CD14-positive monocyte (primary cell): ENCODE measurements at regions not wholly inside any gene's neighbourhood (a gene's known extent, or its start where the extent isn't known, plus 50 kb on each side); places are given as distances from the start of the nearest gene placed in this dataset.

ENCODE experiments used
- DNase-seq, 3 donors: peaks; one replicate each; pipeline ENCODE4 v3.0.0-alpha.2; 2011 to 2022
- H2AFZ ChIP-seq: 2 replicates; pipeline ENCODE4 v1.6.0; 2012; ENCODE audit warnings: mild to moderate bottlenecking, low read depth, low read length, inconsistent platforms; ENCODE audit not compliant: insufficient read depth, poor library complexity, severe bottlenecking
- H3K27ac ChIP-seq, 2 donors: 1 replicate in 1 of 2; 2 replicates in 1 of 2; pipeline ENCODE4 v1.5.1; 2012 to 2013; ENCODE audit warnings: low read length in 2 of 2, control low read depth in 1 of 2, inconsistent platforms in 1 of 2, low read depth in 1 of 2, mild to moderate bottlenecking in 1 of 2
- H3K27me3 ChIP-seq, 2 donors: one replicate each; pipeline versions ENCODE4 v1.6.0 to v1.6.1; 2011 to 2013; ENCODE audit warnings: low read length in 2 of 2; ENCODE audit not compliant: control insufficient read depth in 2 of 2, insufficient read depth in 2 of 2
- H3K36me3 ChIP-seq, 2 donors: replicated peaks in 1 of 2; 1 replicate in 1 of 2; 2 replicates in 1 of 2; pipeline versions ENCODE4 v1.5.1 to v1.6.1; 2012 to 2013; ENCODE audit warnings: low read length in 2 of 2, control low read depth in 1 of 2, inconsistent platforms in 1 of 2, mild to moderate bottlenecking in 1 of 2; ENCODE audit not compliant: insufficient read depth in 2 of 2, control insufficient read depth in 1 of 2
- H3K4me1 ChIP-seq, 2 donors: 1 replicate in 1 of 2; 2 replicates in 1 of 2; pipeline versions ENCODE4 v1.5.1 to v1.6.1; 2012 to 2013; ENCODE audit warnings: low read length in 2 of 2, control low read depth in 1 of 2, inconsistent platforms in 1 of 2, mild to moderate bottlenecking in 1 of 2, moderate library complexity in 1 of 2; ENCODE audit not compliant: insufficient read depth in 2 of 2, control insufficient read depth in 1 of 2
- H3K4me2 ChIP-seq: replicated peaks from 2 replicates; pipeline ENCODE3; 2012; ENCODE audit warnings: low read length, moderate library complexity, mild to moderate bottlenecking; ENCODE audit not compliant: poor library complexity, severe bottlenecking; ENCODE audit errors: extremely low read depth
- H3K4me3 ChIP-seq, 3 experiments: fragments of 200-600 bp in 1 of 3; sonication (generic) in 1 of 3; replicated peaks in 1 of 3; 1 replicate in 2 of 3; 2 replicates in 1 of 3; pipeline ENCODE4 v1.5.1; 2011 to 2013; ENCODE audit warnings: low read length in 3 of 3, mild to moderate bottlenecking in 3 of 3, control low read depth in 2 of 3, low read depth in 2 of 3, inconsistent platforms in 1 of 3, moderate library complexity in 1 of 3
- H3K79me2 ChIP-seq: 2 replicates; pipeline ENCODE4 v1.6.0; 2012; ENCODE audit warnings: mild to moderate bottlenecking, control low read depth, inconsistent platforms, low read length, moderate library complexity; ENCODE audit not compliant: insufficient read depth
- H3K9ac ChIP-seq: 2 replicates; pipeline ENCODE4 v1.6.0; 2017; ENCODE audit warnings: low read length, mild to moderate bottlenecking; ENCODE audit not compliant: insufficient read depth, poor library complexity, severe bottlenecking
- H3K9me3 ChIP-seq, 2 donors: replicated peaks in 1 of 2; 1 replicate in 1 of 2; 2 replicates in 1 of 2; pipeline versions ENCODE4 v1.5.1 to v1.6.1; 2012 to 2013; ENCODE audit warnings: low read length in 2 of 2, control low read depth in 1 of 2; ENCODE audit not compliant: control insufficient read depth in 1 of 2, insufficient read depth in 1 of 2
- H4K20me1 ChIP-seq: 2 replicates; pipeline ENCODE4 v1.6.0; 2012; ENCODE audit warnings: mild to moderate bottlenecking, low read length, control low read depth, moderate library complexity; ENCODE audit not compliant: insufficient read depth
- H3K27ac Mint-ChIP-seq, 7 donors: one replicate each; pipeline ENCODE4 v1.8.0; 2020; ENCODE audit warnings: mild to moderate bottlenecking in 7 of 7, mixed read lengths in 7 of 7, moderate library complexity in 6 of 7, inconsistent platforms in 2 of 7
- H3K27me3 Mint-ChIP-seq, 3 donors: one replicate each; pipeline ENCODE4 v1.8.0; 2021 to 2022; ENCODE audit warnings: low read depth in 3 of 3, mild to moderate bottlenecking in 3 of 3, mixed read lengths in 3 of 3, moderate library complexity in 3 of 3, inconsistent platforms in 1 of 3
- H3K36me3 Mint-ChIP-seq, 2 donors: one replicate each; pipeline ENCODE4 v1.8.0; 2020; ENCODE audit warnings: mixed read lengths in 2 of 2, inconsistent platforms in 1 of 2, mild to moderate bottlenecking in 1 of 2
- H3K4me1 Mint-ChIP-seq: one replicate; pipeline ENCODE4 v1.8.0; 2020; ENCODE audit warnings: mild to moderate bottlenecking, mixed read lengths
- H3K4me3 Mint-ChIP-seq, 2 donors: one replicate each; pipeline ENCODE4 v1.8.0; 2020; ENCODE audit warnings: mild to moderate bottlenecking in 2 of 2, mixed read lengths in 2 of 2, moderate library complexity in 1 of 2
- H3K9me3 Mint-ChIP-seq, 7 donors: one replicate each; pipeline ENCODE4 v1.8.0; 2020 to 2022; ENCODE audit warnings: mixed read lengths in 7 of 7, mild to moderate bottlenecking in 6 of 7, moderate library complexity in 6 of 7, inconsistent platforms in 2 of 7
- WGBS: methylation state at CpG from one replicate; pipeline ENCODE4 v1.1.5; 2013; ENCODE audit warnings: missing lambda C conversion rate; ENCODE audit not compliant: insufficient coverage; 5-methylcytosine and 5-hydroxymethylcytosine counted together
- intact Hi-C, 2 donors: fragments of 100-400 bp; cut with micrococcal nuclease; formaldehyde crosslinking; loops; one replicate each; pipeline versions ENCODE4 v1.15.0 to v1.15.1; 2023
- TF ChIP-seq, protein P1 (sequence below): fragments of 200-600 bp; IDR thresholded peaks from one replicate; pipeline ENCODE4 v1.8.0; 2022; ENCODE audit warnings: antibody characterized with exemption, mild to moderate bottlenecking

DNA sequence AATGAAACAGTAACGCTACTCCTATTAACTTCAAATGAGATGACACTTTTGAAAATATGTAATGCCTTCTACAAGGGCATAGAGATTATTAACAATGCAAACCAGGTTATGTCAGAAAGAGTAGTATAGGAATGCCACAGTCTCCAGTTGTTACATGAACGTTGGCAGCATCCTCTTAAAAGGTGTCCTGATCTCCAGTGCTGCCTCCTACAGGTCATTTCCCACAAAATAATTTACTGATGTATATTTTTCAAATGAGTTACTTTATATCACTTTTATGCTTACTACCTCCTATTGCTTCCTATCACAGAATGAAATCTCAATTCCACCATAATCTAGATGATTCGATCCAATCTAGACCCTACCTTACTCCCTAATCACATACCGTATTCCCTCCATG is 195.2 kb upstream of the EPHA5 start:
- intact Hi-C loops, result no loop called here
- Histone ChIP-seq H3K27ac (no peak overlapping the region), H3K4me1 (no peaks in the 10 kb centered on the region), H2AFZ (no peak overlapping the region), H3K4me3 (no peak overlapping the region), H3K36me3 (no peaks in the 10 kb centered on the region), H3K79me2 (no peaks in the 10 kb centered on the region), H4K20me1 (no peaks in the 10 kb centered on the region), H3K27me3 (no peaks in the 10 kb centered on the region), H3K9me3 (no peaks in the 10 kb centered on the region), H3K4me2 (no peak overlapping the region), H3K9ac (no peak overlapping the region)
- TF ChIP-seq, protein P1, sequence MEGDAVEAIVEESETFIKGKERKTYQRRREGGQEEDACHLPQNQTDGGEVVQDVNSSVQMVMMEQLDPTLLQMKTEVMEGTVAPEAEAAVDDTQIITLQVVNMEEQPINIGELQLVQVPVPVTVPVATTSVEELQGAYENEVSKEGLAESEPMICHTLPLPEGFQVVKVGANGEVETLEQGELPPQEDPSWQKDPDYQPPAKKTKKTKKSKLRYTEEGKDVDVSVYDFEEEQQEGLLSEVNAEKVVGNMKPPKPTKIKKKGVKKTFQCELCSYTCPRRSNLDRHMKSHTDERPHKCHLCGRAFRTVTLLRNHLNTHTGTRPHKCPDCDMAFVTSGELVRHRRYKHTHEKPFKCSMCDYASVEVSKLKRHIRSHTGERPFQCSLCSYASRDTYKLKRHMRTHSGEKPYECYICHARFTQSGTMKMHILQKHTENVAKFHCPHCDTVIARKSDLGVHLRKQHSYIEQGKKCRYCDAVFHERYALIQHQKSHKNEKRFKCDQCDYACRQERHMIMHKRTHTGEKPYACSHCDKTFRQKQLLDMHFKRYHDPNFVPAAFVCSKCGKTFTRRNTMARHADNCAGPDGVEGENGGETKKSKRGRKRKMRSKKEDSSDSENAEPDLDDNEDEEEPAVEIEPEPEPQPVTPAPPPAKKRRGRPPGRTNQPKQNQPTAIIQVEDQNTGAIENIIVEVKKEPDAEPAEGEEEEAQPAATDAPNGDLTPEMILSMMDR, result no peak
- no peaks in the 10 kb centered on the region for H3K36me3 Mint-ChIP-seq
- WGBS, result 73% methylated on average over 2 of the region's 4 CpGs
- DNase-seq, result no peak
- peaks cover 0 to 4% (median 0%) of the 10 kb centered on the region in 3 donors for H3K27me3 Mint-ChIP-seq
- H3K9me3 Mint-ChIP-seq, result peaks cover 0 to 3% (median 0%) of the 10 kb centered on the region in 7 donors
- no peaks in the 10 kb centered on the region for H3K4me1 Mint-ChIP-seq
- no peak overlapping the region for H3K4me3 Mint-ChIP-seq
- H3K27ac Mint-ChIP-seq, result no peak overlapping the region

DNA sequence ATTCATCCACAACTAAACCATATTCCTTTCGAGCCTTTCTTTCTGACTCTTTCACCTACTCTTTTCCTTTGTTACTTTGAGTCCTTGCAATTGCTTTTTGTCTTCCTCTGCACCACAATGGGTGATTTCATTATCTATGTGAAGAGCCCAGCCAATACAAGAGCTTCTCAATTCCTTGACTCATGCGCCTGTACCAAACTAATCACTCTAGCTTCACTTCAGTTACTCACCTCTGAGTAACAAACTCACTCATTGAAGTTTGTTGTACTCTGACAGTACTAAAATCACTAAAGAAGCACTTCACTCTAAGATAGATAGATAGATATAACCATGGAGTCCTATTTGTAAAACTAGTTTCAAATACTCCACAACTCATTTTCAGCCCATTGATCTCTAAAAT is 191.7 kb upstream of the EPHA5 start:
- no peaks in the 10 kb centered on the region for H4K20me1 ChIP-seq
- no peak overlapping the region for H2AFZ ChIP-seq
- TF ChIP-seq, protein P1, result no peak
- H3K9ac ChIP-seq, result no peak overlapping the region
- no peaks in the 10 kb centered on the region for H3K9me3 ChIP-seq
- intact Hi-C loops, result no loop called here
- Mint-ChIP-seq H3K27ac (no peak overlapping the region), H3K9me3 (peaks cover 0 to 1% (median 0%) of the 10 kb centered on the region in 7 donors), H3K4me1 (no peaks in the 10 kb centered on the region), H3K4me3 (no peak overlapping the region), H3K36me3 (no peaks in the 10 kb centered on the region), H3K27me3 (peaks cover 0 to 2% (median 0%) of the 10 kb centered on the region in 3 donors)
- no peaks in the 10 kb centered on the region for H3K79me2 ChIP-seq
- no peak overlapping the region for H3K4me3 ChIP-seq
- WGBS, result no CpG with 5 or more reads among the region's 2 CpGs
- H3K27me3 ChIP-seq, result no peaks in the 10 kb centered on the region
- no peak overlapping the region for H3K4me2 ChIP-seq
- no peak overlapping the region for H3K27ac ChIP-seq
- H3K36me3 ChIP-seq, result no peaks in the 10 kb centered on the region
- no peak for DNase-seq
- no peaks in the 10 kb centered on the region for H3K4me1 ChIP-seq
